Heart left ventricle (tissue), 16 donors: ENCODE measurements at regions not wholly inside any gene's neighbourhood (a gene's known extent, or its start where the extent isn't known, plus 50 kb on each side); places are given as distances from the start of the nearest gene placed in this dataset.
A peak's percentile ranks its signal among the peaks of the same experiment; 100 is the strongest.

Experiments used
- ATAC-seq, 4 donors: fragments of 200-7000 bp; cut with Tn5 transposase; one replicate each; pipeline ENCODE4 v1.9.1; 2020 to 2022; ENCODE audit warnings: moderate library complexity in 4 of 4, mild to moderate bottlenecking in 3 of 4, moderate number of reproducible peaks in 1 of 4
- DNase-seq, 5 donors: peaks; one replicate each; pipeline ENCODE4 v3.0.0-alpha.2; 2020
- H3K27ac ChIP-seq, 12 donors: fragments of 200-600 bp; sonication (generic) in 4 of 12; one replicate each; pipeline versions ENCODE4 v1.5.0 to v1.8.0; 2016 to 2022; ENCODE audit warnings: mild to moderate bottlenecking in 2 of 12
- H3K27me3 ChIP-seq, 9 donors: fragments of 200-600 bp; sonication (generic) in 2 of 9; one replicate each; pipeline versions ENCODE4 v1.5.1 to v1.8.0; 2016 to 2022; ENCODE audit warnings: mild to moderate bottlenecking in 3 of 9
- H3K36me3 ChIP-seq, 9 donors: fragments of 200-600 bp; sonication (generic) in 2 of 9; one replicate each; pipeline versions ENCODE4 v1.5.0 to v1.8.0; 2018 to 2022; ENCODE audit warnings: mild to moderate bottlenecking in 2 of 9
- H3K4me1 ChIP-seq, 12 donors: fragments of 200-600 bp; sonication (generic) in 4 of 12; one replicate each; pipeline versions ENCODE4 v1.5.0 to v1.8.0; 2016 to 2022; ENCODE audit warnings: mild to moderate bottlenecking in 3 of 12
- H3K4me3 ChIP-seq, 12 donors: fragments of 200-600 bp; sonication (generic) in 4 of 12; one replicate each; pipeline versions ENCODE4 v1.5.0 to v1.8.0; 2017 to 2022; ENCODE audit warnings: mild to moderate bottlenecking in 9 of 12, moderate library complexity in 4 of 12
- H3K9me3 ChIP-seq, 12 donors: fragments of 200-600 bp; sonication (generic) in 4 of 12; one replicate each; pipeline versions ENCODE4 v1.5.0 to v1.8.0; 2016 to 2022; ENCODE audit warnings: mild to moderate bottlenecking in 1 of 12
- CTCF ChIP-seq, 12 donors: fragments of 200-600 bp; sonication (generic) in 4 of 12; IDR thresholded peaks; one replicate each; pipeline versions ENCODE4 v1.5.0 to v1.8.0; 2018 to 2022; ENCODE audit warnings: antibody characterized with exemption in 12 of 12, mild to moderate bottlenecking in 5 of 12
- POLR2A ChIP-seq, 2 donors: fragments of 450-650 bp; IDR thresholded peaks; one replicate each; pipeline ENCODE4 v1.6.1; 2017; ENCODE audit warnings: antibody characterized with exemption in 2 of 2, mild to moderate bottlenecking in 2 of 2, moderate library complexity in 2 of 2
- WGBS, 4 donors: extraction: QIAGEN DNeasy Blood & Tissue Kit in 2 of 4; methylation state at CpG; one replicate each; pipeline versions ENCODE4 v1.1.5 to v1.1.7; 2013 to 2018; 5-methylcytosine and 5-hydroxymethylcytosine counted together
- intact Hi-C, 10 donors: fragments of 100-400 bp; cut with DNase I; formaldehyde crosslinking; loops; one replicate each; pipeline versions ENCODE4 v1.11.1 to v1.14.2; 2022
- donor health status: ischemic (EF 13 %, LVEDD 7.1; RV severe dilation, severe dysfunction).
- donor health status: healthy with polysubstance abuse.
- donor health status: DM: no; HTN: yes; CAD: no.
- donor health status: DM: no; HTN: no; CAD: no.
- donor health status: ischemic (EF 25% LVEDD 6.9; RV normal size, moderate dysfunction).
- donor health status: ischemic (EF 25% LVEDD 5.7; RV mildly dilated, moderate dysfunction).
- donor health status: healthy.
- donor health status: DM: yes; HTN: yes; CAD: no.
- donor health status: ischemic (EF 35%, LVEDD 5.7; RV mildly dilated, moderate dysfunction).
- donor health status: nonischemic (EF 11% LVEDD 7.7; RV severe dilation, severe dysfunction).
- donor health status: DM: yes; HTN: yes; CAD: no.
- donor health status: PGD.
- donor health status: ischemic (EF 29% LVEDD 5.4; RV normal size, mild dysfunction).
- donor health status: nonischemic (EF 23%, LVEDD 6.1; RV moderate dilation, normal function).

- DNase-seq (peak in 1 of 5 donors; percentile 3), ATAC-seq (no peak)
- Histone ChIP-seq H3K27ac (no peak overlapping the region), H3K9me3 (peaks cover 0 to 15% (median 4%) of the 10 kb centered on the region in 12 donors), H3K27me3 (no peaks in the 10 kb centered on the region), H3K4me3 (no peak overlapping the region), H3K4me1 (no peaks in the 10 kb centered on the region), H3K36me3 (no peaks in the 10 kb centered on the region)
- intact Hi-C loops = no loop called here
- no peak for TF ChIP-seq CTCF (IDR thresholded peaks at IDR 0.05)
- TF ChIP-seq POLR2A (IDR thresholded peaks at IDR 0.05) = no peak
- 89 to 92% (median 91%) methylated on average over 12 of the region's 12 CpGs for WGBS, 4 donors
Observed at GRCh38 chr7:98795741-98796493, 73.9 kb downstream of the TMEM130 start.
